HG02763 (cell line): ENCODE measurements at regions not wholly inside any gene's neighbourhood (a gene's known extent, or its start where the extent isn't known, plus 50 kb on each side); places are given as distances from the start of the nearest gene placed in this dataset.
"Not testable (repeated sequence)": the region's sequence is repeated elsewhere in the genome, so short reads cannot be mapped to it uniquely, and the experiment has no call there.

Experiments
- ATAC-seq: cut with Tn5 transposase; IDR thresholded peaks from one replicate; pipeline ENCODE4 v1.9.1; 2021; ENCODE audit warnings: mild to moderate bottlenecking, moderate library complexity; ENCODE audit not compliant: unreplicated experiment

GRCh38 chr20:53654521-53654920, 60.9 kb upstream of the ZNF217 start:
- ATAC-seq = not testable (repeated sequence)

GRCh38 chr20:53652859-53653517, 59.3 kb upstream of the ZNF217 start:
- no peak for ATAC-seq

- ATAC-seq = peak; percentile 57
Observed at GRCh38 chr20:53652090-53652858, 58.6 kb upstream of the ZNF217 start.

GRCh38 chr20:53649493-53649892, 55.9 kb upstream of the ZNF217 start:
- ATAC-seq = not testable (repeated sequence)

- ATAC-seq = no peak
Observed at GRCh38 chr20:53647286-53647821, 53.7 kb upstream of the ZNF217 start.

- no peak for ATAC-seq
Observed at GRCh38 chr20:53646550-53646949, 52.9 kb upstream of the ZNF217 start.

GRCh38 chr20:53645582-53645897, 51.9 kb upstream of the ZNF217 start:
- ATAC-seq = no peak

GRCh38 chr20:53644108-53644507, 50.5 kb upstream of the ZNF217 start:
- ATAC-seq = not testable (repeated sequence)
